Muscle of arm (tissue), 1 donor: ENCODE measurements at regions not wholly inside any gene's neighbourhood (a gene's known extent, or its start where the extent isn't known, plus 50 kb on each side); places are given as distances from the start of the nearest gene placed in this dataset.

Experiments used
- DNase-seq: peaks from one replicate; pipeline ENCODE4 v3.0.0-alpha.2; 2013

DNA sequence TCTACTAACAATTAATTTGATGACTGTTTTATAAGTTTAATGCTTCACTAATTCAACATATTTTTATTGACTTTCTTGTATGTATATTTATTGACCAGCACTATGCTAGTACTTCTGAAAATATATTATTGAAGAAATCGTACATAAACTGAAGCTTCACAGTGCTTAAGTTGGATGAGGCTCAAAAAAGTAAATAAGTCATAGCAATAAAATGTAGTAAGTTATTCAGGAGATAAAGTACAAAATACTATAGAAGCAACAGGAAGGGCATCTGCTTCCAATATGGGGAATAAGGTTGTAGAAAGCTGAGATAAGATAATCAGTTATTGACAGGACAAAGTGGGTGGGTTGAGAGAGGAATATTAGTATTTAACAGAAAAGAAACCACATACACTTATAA is 944.9 kb upstream of the MIR17HG start:
- DNase-seq: no peak

DNA sequence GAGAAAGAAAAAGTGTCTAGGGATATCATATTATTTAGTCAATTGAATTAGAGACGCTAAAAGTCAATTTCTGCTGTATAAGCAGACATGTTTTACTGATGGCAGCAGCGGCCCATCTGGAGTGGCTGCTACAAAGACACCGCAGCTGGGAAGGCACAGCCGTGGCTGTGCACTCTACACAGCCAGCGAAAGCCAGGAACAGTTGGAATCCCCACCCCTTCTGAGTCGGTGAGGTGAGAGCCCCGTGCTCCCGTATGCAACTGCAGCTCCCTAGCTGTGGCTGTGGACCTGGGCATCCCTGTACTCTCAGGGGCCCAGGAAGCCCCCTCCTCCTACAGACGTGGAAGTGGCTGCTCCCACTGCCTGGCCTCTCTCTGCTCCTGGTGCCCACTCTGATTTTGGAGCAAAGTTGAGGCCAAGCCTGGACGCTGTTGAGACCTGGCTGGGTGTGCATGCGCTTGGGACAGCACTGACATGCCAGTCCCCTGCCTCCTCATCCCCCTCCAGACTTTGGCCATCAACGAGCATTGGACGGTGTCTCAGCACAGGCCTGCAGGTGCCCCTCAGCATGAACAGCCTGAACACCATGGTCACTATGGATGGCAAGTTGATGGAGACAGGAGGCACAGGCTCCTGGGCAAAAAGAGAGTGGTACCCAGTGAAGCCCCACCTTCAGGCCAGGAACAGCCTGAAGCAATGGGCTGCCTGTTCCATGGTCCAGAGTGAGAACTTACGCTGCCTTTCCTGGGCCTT is 944.0 kb upstream of the MIR17HG start:
- no peak for DNase-seq

DNA sequence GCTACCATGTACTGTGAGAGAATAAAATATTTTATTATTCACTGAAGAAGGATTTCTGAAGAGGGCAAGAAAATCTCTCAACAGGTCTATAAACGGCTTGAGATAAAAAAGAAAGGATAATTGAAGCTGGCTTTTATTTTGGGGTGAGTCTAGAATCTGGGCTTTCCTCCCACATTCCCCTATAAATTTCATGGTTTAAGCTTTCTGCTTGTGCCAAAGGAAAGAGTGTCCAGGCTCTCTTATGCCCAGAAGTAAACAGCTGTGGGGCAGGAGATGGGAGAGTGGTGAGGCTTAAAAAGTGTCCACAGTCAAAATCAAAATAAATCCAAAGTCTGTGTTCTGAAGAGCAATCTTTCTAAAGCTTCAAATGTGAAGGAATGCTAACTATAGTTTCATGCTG is 942.2 kb upstream of the MIR17HG start:
- DNase-seq: no peak

DNA sequence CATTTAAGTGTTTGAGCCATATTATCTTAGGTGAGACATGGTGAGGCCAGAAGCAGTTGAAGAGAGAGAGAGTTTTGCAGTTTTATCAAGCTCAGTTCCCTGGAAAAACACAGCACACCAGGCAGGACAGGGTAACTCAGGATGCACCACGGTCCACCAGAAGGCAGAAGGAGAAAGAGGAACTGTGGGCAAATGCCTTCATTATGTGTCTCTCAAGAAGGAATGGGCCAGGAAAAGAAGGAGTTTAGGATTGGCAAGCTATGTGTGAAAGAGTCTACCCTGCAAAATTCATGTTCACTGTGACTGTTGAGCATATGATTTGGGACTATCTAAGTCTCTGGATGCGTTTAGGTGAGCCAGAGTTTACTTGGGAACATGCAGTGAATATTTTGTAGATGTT is 934.5 kb upstream of the MIR17HG start:
- DNase-seq: no peak

DNA sequence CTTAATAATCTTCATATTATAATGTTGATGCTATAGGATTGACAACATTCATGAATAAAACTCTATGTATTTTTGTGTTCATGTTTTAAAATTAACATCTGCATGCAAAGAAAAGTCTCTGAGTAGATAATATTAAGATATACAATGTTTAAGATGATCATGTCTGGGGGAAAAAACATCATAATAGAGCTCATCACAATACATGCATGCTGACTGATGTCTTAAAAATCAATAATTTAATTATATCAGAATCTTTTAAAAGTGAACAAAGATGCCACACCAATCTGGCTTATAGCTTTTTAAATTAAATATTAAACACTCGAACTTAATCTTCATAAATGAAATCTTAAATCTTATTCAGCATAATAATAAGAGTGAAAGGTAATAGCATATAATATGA is 933.9 kb upstream of the MIR17HG start:
- DNase-seq: no peak

DNA sequence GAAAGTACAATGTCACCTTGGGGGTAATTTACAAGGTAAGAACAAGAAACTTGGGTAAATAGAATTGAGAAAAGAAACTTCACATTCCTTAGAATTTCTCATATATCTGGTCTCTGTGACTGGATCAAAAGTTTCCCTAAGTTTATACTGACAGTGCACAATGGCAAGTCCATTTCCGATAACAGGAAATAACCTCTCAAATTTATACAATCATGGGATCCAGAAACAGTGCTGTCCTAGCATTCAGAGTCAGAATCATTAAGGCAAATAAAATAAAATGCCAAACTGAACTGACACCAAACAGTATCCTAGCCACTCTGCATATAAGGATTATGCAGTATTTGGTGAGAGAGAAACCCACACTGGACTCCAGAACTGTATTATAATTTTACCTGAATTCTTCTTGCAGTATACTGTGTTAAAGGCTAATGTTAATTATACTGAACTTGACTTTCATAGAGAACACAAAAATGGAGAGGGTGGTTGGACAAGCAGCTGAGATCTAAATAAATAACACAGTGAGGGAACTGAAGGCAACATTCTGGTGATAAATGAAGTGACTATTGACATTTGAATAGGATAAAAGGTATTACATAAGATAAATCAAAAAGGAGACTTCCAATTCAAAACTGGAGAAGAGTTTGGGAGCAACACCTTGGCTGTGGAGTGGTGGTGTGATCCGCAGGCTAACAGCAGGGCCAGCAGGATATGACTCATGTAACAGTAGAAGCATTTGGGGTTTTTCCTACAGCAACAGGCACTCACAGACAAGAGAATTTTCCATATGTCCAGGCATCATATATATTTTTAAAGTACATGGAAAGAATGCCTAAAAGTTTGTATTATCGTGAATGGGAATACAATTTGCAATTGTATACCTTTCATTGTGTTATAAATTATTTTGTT is 932.5 kb upstream of the MIR17HG start:
- DNase-seq: peak; percentile 43

DNA sequence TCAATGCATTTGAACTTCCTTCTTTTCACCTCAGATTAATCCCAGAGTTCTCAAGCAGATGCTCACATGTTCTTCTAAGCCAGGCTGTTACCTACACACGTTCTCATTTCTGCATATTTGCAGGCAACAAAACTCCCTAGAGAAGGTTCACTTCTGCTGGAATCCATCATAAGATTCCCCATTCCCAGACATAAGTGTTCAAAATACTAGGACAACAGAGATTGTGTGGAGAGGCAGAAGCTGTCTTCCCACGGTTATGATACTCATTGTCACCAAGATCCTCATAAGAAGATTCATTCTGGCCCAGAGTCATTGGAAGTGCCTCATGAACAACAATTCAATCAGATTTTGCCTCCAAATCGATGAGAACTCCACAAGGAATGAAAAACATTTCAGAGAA is 931.6 kb upstream of the MIR17HG start:
- DNase-seq: no peak

DNA sequence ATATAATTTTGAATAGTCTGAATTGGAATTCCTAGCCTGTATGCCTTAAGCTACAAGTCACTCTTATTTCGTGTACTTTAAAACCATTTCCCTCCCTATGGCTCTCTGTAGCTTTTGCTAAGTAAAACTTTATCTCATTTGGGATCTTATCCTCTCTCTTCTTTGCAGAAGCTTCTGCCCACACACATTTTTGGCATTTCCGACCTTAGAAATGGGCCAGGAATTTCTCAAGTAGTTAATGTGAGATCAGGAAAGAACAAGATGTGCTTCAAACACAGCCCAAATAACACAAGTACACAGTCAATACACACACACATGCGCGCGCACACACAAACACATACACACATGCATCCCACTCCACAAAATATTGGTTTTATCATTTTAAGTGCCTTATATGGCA is 931.0 kb upstream of the MIR17HG start:
- no peak for DNase-seq

DNA sequence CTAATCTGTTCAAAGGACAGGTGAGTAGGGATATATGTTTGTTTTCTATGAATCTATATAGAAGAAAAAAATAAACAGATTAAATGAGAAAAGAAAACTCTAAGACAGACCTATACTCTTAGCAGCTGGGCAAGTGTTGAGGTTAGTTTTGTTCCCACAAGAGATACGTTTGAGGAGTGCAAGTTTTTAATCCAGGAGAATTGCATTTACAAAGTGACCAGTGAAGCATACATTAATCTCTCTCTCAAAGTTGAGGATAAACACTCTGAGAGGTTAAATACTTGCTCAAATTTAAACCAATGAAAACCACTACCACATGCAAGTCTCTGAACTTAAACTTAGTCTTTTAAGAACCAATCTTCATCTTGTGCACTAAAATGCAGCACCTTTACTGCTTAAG is 930.5 kb upstream of the MIR17HG start:
- DNase-seq: no peak

DNA sequence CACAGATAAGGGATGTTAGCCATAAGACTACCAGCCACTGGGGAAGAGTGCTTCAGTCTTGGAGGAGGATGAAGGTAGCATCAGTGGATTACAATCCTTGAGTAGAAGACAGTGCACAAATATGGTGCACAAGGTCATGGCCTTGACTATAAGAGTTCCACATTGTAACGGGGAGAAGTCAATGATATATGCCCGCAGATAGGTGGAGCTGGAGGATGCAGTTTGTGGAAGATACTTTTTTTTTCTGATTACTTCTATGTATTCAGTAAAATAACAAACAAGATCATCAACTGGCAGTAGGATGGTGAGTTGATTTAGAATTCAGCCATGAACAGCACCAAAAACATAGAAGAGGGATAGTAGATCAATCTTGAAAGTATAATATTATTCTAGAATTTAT is 926.8 kb upstream of the MIR17HG start:
- no peak for DNase-seq

DNA sequence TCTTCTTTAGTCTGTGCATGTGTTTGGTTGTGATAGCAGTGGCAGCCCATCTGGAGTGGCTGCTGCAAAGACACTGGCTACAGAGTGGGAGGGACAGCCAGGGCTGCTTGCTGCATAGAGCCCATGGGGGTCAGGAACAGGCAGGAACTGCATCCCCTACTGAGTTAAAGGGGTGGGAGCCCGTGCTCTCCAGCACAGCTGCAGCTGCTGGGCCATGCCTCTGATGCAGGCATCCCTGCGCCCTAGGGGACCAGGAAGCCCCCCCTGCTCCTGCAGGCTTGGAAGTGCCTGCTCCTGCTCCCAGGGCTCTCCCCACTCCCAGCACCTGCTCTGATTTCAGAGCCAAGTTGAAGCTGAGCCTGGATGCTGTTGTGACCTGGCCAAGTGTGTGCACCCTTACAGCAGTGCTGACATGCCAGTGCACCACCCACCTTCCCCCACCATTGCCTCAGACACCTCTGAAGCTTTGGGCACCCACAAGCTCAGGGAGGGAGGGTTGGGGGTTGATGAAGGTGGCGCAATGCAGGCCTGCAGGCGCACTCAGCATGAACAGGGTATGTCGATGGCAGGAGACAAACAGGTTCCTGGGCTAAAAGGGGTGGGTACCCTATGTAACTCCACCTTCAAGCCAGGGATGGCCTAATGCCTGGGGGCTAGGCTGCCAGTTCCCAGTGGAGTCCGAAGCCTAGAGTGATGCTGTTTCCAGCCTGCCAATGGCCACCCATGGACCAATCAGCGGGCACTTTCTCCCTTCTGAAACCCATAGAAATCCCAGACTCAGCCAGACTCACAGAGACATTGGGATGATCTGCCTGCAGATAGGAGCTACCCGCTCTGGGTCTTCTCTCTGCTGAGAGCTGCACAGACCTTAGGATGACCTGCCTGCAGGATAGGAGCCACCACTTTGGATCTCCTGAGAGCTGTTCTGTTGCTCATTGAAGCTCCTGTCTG is 919.9 kb upstream of the MIR17HG start:
- DNase-seq: no peak

DNA sequence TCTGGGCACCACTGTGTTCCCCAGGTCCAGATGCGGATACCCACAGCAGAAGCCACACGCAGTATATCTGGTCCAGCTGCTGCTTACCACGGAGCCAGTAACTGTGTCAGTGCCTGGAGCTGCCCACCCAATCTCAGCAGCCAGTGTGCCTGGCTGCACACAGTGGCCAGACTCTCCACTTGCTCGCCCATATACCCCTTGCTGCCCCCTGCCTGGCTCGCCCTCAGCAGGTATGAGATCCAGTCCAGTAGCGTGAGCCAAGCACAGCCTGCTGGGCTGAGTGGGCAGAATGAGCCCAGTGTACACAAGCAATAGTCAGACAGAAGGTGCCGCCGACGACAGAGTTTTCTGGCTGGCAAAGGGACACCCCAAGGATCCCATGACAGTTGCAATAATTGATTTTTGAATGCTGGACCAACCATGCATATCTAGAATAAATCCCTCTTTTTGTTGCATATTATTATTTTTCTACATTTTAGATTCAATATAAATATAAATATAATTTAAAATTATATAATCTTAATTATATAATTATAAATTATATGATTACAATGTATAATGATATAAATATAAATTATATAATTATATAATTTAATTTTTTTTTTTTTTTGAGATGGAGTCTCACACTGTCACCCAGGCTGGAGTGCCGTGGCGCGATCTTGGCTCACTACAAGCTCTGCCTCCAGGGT is 918.8 kb upstream of the MIR17HG start:
- no peak for DNase-seq

DNA sequence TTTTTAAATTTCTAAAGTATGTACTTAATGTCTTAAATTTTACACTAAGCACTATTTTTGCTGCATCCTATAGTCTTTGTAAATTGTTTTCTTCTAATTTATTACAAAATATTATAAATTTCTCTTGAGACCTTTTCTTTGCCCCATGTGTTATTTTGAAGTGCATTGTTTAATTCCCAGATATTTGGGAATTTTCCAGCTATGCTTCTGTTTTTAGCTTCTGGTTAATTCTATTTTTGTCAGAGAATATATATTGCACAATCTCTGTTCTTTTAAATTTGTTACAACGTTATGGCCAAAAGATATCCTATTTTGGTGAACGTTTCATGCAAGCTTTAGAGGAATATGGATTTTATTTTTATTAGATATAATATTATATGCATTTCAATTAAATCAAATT is 917.4 kb upstream of the MIR17HG start:
- DNase-seq: no peak

DNA sequence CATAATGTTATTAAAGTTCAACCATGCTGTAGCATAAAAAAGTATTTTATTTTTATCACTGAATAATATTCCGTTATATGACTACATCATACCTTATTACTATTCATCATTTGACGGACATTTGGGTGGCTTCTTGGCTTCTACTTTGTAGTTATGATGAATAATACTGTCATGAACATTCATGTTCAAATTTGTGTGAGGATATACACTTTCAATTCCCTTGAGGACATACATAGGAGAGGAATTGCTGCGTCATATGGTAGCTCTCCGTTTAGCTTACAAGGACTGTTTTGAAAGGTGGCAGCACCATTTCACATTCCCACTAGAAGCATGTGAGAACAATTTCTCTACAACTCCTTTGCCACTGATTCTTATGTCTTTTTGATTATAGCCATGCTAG is 910.8 kb upstream of the MIR17HG start:
- no peak for DNase-seq

DNA sequence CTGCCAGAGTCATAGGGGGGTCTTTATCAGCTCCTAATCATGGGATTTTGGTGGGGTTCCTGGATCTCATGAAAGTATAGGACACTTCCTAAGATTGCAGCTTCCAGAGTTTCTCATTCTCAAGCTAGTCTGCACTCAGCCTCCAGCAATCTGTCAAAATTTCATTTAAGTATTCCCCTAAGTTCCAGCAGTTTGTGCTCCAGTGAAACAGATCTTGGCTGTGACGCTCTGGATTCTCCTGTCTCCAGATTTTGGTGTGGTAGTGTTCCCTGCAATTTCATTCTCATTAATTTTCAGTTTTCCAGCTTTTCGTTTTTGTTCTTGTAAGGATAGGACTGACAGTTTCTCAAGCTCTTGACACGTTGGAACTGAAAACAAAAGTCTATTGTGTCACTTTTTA is 908.9 kb upstream of the MIR17HG start:
- DNase-seq: no peak

DNA sequence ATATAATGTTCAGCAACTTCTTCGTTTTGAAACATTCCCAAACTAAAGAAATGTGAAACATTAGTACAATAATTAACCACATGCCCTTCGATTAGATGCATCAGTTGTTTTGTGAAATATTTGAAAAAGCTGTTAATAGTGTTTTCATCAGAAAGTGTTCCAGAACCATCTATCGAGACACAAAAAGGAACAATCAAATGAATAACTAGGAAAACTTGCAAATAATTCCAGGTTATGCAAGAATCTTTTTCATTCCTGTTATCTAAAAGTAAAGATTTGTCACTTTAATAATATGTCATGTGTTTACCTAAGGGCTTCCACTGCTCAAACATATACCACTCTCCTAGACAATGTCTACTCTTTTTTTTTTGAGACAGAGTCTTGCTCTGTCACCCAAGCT is 904.2 kb upstream of the MIR17HG start:
- no peak for DNase-seq

DNA sequence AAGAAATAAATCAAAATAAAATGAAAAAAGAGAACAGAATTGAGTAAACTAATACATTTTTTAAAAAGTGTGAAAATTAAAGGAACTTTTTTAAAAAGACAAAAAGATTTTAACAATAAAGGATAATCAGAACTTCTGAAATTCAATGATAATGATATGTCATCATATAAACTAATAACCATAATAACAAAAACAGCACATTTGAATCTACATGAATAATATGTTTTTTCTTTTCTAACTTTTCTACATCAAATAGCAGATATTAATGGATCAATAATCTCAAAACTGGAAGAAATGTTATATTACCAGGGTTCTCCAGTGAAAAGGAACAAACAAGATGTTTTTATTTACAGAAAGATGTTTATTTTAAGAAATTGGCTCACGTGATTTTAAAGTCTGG is 903.3 kb upstream of the MIR17HG start:
- no peak for DNase-seq

DNA sequence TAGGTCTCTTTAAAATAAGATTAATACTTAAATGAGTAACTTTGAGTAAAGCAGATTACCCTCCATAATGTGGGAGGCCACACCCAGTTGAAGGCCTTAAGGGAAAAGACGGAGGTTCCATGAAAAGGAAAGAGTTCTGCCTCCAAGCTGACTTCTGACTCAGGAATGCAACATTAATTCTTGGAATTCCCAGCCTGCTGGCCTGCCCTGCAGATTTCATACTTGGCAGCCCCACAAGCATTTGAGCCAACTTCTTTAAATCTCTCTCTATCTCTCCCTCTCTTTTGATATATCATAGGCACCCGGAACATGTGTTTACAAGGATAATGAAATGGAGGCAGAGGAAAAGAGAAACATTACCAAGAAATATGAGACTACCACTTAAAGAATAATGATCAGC is 902.3 kb upstream of the MIR17HG start:
- DNase-seq: peak; percentile 31

DNA sequence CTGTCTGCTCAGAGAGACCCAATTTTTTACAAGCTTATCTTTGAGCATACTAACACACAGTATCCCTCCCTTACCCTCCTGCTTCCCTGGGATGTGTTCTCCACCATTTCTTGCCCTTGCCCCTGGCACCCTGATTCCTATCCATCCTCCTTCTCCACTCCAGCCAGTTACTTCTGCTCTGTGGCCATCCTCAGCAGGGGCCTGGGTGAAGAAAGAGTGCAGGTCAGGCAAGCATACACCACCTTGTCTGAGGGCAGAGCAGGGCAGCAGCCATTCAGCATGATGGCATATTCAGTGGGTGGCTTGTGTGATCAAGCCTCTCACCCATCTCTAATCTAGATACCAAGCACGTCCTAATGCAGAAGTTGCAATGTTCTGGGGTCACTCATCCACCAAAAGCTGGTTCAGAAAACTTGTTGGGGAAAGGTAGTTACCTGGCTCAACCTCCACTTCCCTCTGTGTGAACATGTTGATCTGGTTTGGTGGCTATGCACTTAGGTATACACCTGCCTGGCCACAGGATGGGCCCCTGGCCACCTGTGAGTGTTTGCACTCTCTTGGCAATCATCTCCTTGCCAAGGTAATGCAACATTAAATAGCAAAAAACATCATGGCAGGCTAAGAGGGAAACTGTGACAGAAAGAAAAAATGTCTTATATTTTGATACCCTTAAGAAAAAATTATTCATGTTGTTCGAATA is 900.3 kb upstream of the MIR17HG start:
- DNase-seq: no peak

DNA sequence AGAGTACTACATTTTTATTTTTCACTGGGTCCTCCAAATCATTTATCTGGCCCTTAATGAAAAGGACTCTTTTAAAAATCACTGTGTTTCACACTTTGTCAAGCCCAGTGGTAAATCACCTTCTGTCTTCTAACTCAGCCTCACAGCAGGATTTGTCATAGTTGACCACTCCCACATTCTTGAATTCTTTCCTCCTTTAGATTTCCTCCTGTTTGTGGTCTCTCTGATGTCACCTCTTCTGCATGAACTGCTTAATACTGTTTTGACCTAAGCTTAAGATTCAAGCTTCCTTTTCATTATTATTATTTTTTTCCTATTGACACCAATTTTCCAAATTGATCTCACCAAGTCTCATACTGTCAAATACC is 899.8 kb upstream of the MIR17HG start:
- no peak for DNase-seq

DNA sequence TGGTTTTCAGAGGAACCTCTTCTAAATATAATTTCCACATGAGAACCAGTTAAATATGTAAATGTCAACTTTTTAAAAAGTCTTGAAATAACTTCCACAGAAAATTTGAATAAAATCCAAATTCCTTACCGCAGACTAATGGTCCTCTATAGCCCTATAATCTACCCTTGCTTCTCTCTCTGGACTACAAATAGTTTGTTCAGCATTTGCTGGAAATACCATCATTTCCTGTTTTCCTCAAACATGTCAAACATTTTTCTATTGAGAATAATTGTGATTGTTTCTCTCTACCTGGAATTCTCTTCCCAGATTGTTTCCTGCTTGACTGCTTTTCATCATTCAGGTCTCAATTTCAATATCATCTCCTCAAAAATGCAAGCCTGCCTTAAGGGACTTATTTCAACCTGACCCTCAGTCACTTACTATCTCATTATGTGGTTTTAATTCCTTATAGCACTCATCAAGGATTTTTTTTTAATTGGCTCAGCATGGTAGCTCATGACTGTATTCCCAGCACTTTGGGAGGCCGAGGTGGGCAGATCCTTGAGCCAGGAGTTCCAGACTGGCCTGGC is 898.9 kb upstream of the MIR17HG start:
- no peak for DNase-seq
